IMR-90 (cell line): ENCODE measurements at regions not wholly inside any gene's neighbourhood (a gene's known extent, or its start where the extent isn't known, plus 50 kb on each side); places are given as distances from the start of the nearest gene placed in this dataset.

Experiments
- ATAC-seq: fragments of 200-7000 bp; cut with Tn5 transposase; 2 replicates; pipeline ENCODE4 v1.9.1; 2020; ENCODE audit warnings: low read depth, mild to moderate bottlenecking, moderate library complexity
- BruUV-seq: library from RNA; stranded (reverse); fragments of 400-500 nt; replicated peaks from 2 replicates; lab custom pipeline; 2021; lab: Mats Ljungman, UMichigan
- CTCF ChIA-PET: fragments of 300-600 bp; formaldehyde crosslinking; extraction: SDS; loops from one replicate; lab custom pipeline; 2021; ENCODE audit warnings: antibody characterized with exemption; lab: Yijun Ruan, JAX
- POLR2A ChIA-PET: fragments of 300-600 bp; sonication (Branson Sonifier 250); formaldehyde crosslinking; loops from one replicate; lab custom pipeline; 2022; ENCODE audit warnings: antibody characterized with exemption; ENCODE audit not compliant: unreplicated experiment; lab: Charles Lee
- DNase-seq: peaks from one replicate; pipeline ENCODE4 v3.0.0; 2013
- H2AFZ ChIP-seq: replicated peaks from 2 replicates; pipeline ENCODE3; 2013; ENCODE audit warnings: low read length, mild to moderate bottlenecking; ENCODE audit not compliant: poor library complexity
- H2AK5ac ChIP-seq: 2 replicates; pipeline ENCODE4 v1.6.1; 2013; ENCODE audit warnings: low read depth, low read length, inconsistent platforms
- H2AK9ac ChIP-seq: replicated peaks from 2 replicates; pipeline ENCODE3; 2013; ENCODE audit warnings: mild to moderate bottlenecking, low read depth, low read length, moderate library complexity; ENCODE audit not compliant: poor library complexity
- H2BK120ac ChIP-seq: 2 replicates; pipeline ENCODE4 v1.6.1; 2013; ENCODE audit warnings: low read depth, low read length, inconsistent platforms
- H2BK15ac ChIP-seq: 3 replicates; pipeline ENCODE4 v1.6.1; 2013; ENCODE audit warnings: low read depth, low read length, inconsistent platforms
- H2BK20ac ChIP-seq: 2 replicates; pipeline ENCODE4 v1.6.1; 2013; ENCODE audit warnings: low read depth, mild to moderate bottlenecking, inconsistent platforms, low read length, moderate library complexity
- H2BK5ac ChIP-seq: 2 replicates; pipeline ENCODE4 v1.6.1; 2013; ENCODE audit warnings: mild to moderate bottlenecking, low read depth, low read length, inconsistent platforms; ENCODE audit not compliant: poor library complexity, severe bottlenecking
- H3K14ac ChIP-seq: replicated peaks from 2 replicates; pipeline ENCODE4 v1.6.1; 2013; ENCODE audit warnings: low read depth, low read length, inconsistent platforms
- H3K18ac ChIP-seq: 2 replicates; pipeline ENCODE4 v1.6.1; 2013; ENCODE audit warnings: low read depth, low read length, control low read depth
- H3K23ac ChIP-seq: 2 replicates; pipeline ENCODE4 v1.6.1; 2013; ENCODE audit warnings: low read depth, low read length, inconsistent platforms
- H3K27ac ChIP-seq: 2 replicates; pipeline ENCODE4 v1.5.1; 2013; ENCODE audit warnings: mild to moderate bottlenecking, control low read depth, low read length; ENCODE audit not compliant: insufficient read depth
- H3K27me3 ChIP-seq: 2 replicates; pipeline ENCODE4 v1.6.1; 2013; ENCODE audit warnings: low read length; ENCODE audit not compliant: control insufficient read depth, insufficient read depth
- H3K36me3 ChIP-seq: 2 replicates; pipeline ENCODE4 v1.6.1; 2013; ENCODE audit warnings: low read length, mixed read lengths; ENCODE audit not compliant: control insufficient read depth, insufficient read depth
- H3K4ac ChIP-seq: 2 replicates; pipeline ENCODE4 v1.6.1; 2013; ENCODE audit warnings: low read depth, low read length, inconsistent platforms
- H3K4me1 ChIP-seq: 2 replicates; pipeline ENCODE4 v1.6.1; 2013; ENCODE audit warnings: low read length, mixed read lengths; ENCODE audit not compliant: control insufficient read depth, insufficient read depth
- H3K4me2 ChIP-seq: 2 replicates; pipeline ENCODE4 v1.6.1; 2013; ENCODE audit warnings: low read depth, mild to moderate bottlenecking, control low read depth, low read length, moderate library complexity
- H3K4me3 ChIP-seq: 2 replicates; pipeline ENCODE4 v1.5.1; 2013; ENCODE audit warnings: low read depth, mild to moderate bottlenecking, control low read depth, low read length, moderate library complexity; ENCODE audit not compliant: insufficient read depth
- H3K56ac ChIP-seq: 2 replicates; pipeline ENCODE4 v1.6.1; 2013; ENCODE audit warnings: low read length, inconsistent platforms; ENCODE audit not compliant: insufficient read depth; ENCODE audit errors: extremely low read depth
- H3K79me1 ChIP-seq, 2 experiments: 2 replicates each; pipeline ENCODE4 v1.6.1; 2013; ENCODE audit warnings: low read length in 2 of 2, inconsistent platforms in 1 of 2, low read depth in 1 of 2
- H3K9ac ChIP-seq: 2 replicates; pipeline ENCODE4 v1.6.1; 2013; ENCODE audit warnings: low read depth, low read length, control low read depth
- H3K9me1 ChIP-seq: 2 replicates; pipeline ENCODE4 v1.6.1; 2013; ENCODE audit warnings: low read length, inconsistent platforms; ENCODE audit not compliant: insufficient read depth
- H3K9me3 ChIP-seq: 2 replicates; pipeline ENCODE4 v1.6.1; 2013; ENCODE audit warnings: low read length; ENCODE audit not compliant: control insufficient read depth, insufficient read depth
- H4K20me1 ChIP-seq: 2 replicates; pipeline ENCODE4 v1.6.1; 2013; ENCODE audit warnings: low read length, inconsistent platforms; ENCODE audit not compliant: insufficient read depth
- H4K5ac ChIP-seq: 2 replicates; pipeline ENCODE4 v1.6.1; 2013; ENCODE audit warnings: mild to moderate bottlenecking, low read depth, low read length, control low read depth
- H4K8ac ChIP-seq, 2 experiments: 2 replicates each; pipeline ENCODE4 v1.6.1; 2013; ENCODE audit warnings: low read depth in 2 of 2, low read length in 2 of 2, control low read depth in 1 of 2, inconsistent platforms in 1 of 2
- H4K91ac ChIP-seq: 2 replicates; pipeline ENCODE4 v1.6.1; 2013; ENCODE audit warnings: low read depth, low read length, inconsistent platforms; ENCODE audit not compliant: insufficient read depth
- BHLHE40 ChIP-seq: fragments of 150-350 bp; IDR thresholded peaks from 2 replicates; pipeline ENCODE4 v1.6.1; 2016; ENCODE audit warnings: mild to moderate bottlenecking, low read depth, low read length
- CEBPB ChIP-seq: IDR thresholded peaks from 2 replicates; pipeline ENCODE4 v1.6.1; 2012; ENCODE audit warnings: low read depth, low read length, improper control_type of control experiment
- FOS ChIP-seq: fragments of 150-350 bp; IDR thresholded peaks from 2 replicates; pipeline ENCODE4 v1.6.1; 2016; ENCODE audit warnings: low read depth, low read length
- MXI1 ChIP-seq: IDR thresholded peaks from 2 replicates; pipeline ENCODE4 v1.6.1; 2012; ENCODE audit warnings: low read depth, mild to moderate bottlenecking, low read length, moderate library complexity, borderline replicate concordance
- WGBS, 2 experiments: methylation state at CpG; one replicate each; pipeline versions ENCODE4 v1.1.5 to v1.1.7; 2013; ENCODE audit warnings: missing lambda C conversion rate in 2 of 2; ENCODE audit not compliant: insufficient read length in 1 of 2; ENCODE audit errors: extremely low coverage in 2 of 2; 5-methylcytosine and 5-hydroxymethylcytosine counted together
- dilution Hi-C: fragments of 300-500 bp; cut with HindIII; formaldehyde crosslinking; loops from one replicate; pipeline ENCODE4 v1.14.3; 2018; ENCODE audit warnings: low sequenced_read_pairs; ENCODE audit not compliant: unreplicated experiment
- in situ Hi-C: fragments of 300-500 bp; cut with MboI; formaldehyde crosslinking; loops from 3 replicates; pipeline ENCODE4 v1.14.3; 2019; ENCODE audit warnings: low sequenced_read_pairs, inconsistent platforms, mixed read lengths
- intact Hi-C: fragments of 100-400 bp; cut with micrococcal nuclease; formaldehyde crosslinking; loops from 2 replicates; pipeline ENCODE4 v1.10.0; 2022

DNA sequence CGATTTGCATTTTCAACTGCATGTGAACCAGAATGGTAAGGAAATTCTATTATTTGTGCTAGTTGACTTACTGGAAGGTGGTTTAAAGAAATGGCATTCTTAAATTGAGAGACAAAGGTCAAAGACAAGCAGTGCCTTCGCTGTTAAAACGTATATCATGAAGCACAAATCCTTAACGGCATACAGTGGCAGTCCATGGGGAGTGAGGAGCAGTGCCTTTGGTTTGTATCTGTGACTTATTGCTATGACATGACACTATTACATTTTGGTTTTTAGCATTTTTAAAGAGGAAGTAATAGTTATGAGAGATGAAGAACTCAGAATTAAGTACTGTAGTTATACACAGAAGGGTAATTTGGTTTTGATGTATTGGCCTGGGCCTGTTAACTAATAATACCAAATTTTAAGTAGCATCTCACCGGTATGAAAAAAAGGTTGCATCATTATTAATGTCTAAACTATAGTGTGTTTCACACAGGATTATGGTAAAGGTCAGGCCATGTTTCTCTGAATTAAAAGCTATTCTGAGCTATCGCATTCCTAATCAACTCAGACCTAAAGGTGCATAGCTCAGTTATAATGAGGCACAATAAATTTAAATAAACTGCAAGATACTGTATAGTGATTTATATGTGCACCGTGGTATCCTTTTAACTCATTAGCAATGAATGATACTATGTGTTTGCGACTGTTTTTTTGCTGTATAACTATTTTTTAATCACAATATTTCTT lies 339.8 kb upstream of the ARRDC3 start:
- Histone ChIP-seq H3K36me3 (no peaks in the 10 kb centered on the region), H2BK20ac (no peak overlapping the region), H2AFZ (no peak overlapping the region), H3K4me1 (no peaks in the 10 kb centered on the region), H3K27me3 (no peaks in the 10 kb centered on the region), H4K20me1 (no peaks in the 10 kb centered on the region), H4K5ac (no peak overlapping the region), H2AK5ac (no peak overlapping the region), H2BK5ac (no peak overlapping the region), H3K4ac (no peak overlapping the region), H3K79me1 (no peaks in the 10 kb centered on the region), H2BK15ac (no peak overlapping the region), H2AK9ac (no peak overlapping the region), H4K8ac (no peak overlapping the region), H3K56ac (no peak overlapping the region), H3K9me3 (no peaks in the 10 kb centered on the region), H3K9me1 (no peaks in the 10 kb centered on the region), H3K18ac (no peak overlapping the region), H3K23ac (no peak overlapping the region), H3K4me2 (no peak overlapping the region), H3K4me3 (no peak overlapping the region), H4K91ac (no peak overlapping the region), H2BK120ac (no peak overlapping the region), H3K27ac (no peak overlapping the region), H3K9ac (no peak overlapping the region), H3K14ac (no peak overlapping the region)
- POLR2A ChIA-PET = no interaction called here
- WGBS, 2 experiments = 88% methylated on average over 3 of the region's 8 CpGs; no CpG with 5 or more reads in 1 of the 2 experiments
- intact Hi-C loops (no loop called here), dilution Hi-C loops (no loop called here), in situ Hi-C loops (no loop called here)
- BruUV-seq = no TSS peak
- DNase-seq (no peak), ATAC-seq (no peak)
- TF ChIP-seq MXI1 (no peak), CEBPB (no peak), BHLHE40 (no peak), FOS (no peak)
- CTCF ChIA-PET = no interaction called here
